Gastrocnemius medialis (tissue), 4 donors: ENCODE measurements at regions not wholly inside any gene's neighbourhood (a gene's known extent, or its start where the extent isn't known, plus 50 kb on each side); places are given as distances from the start of the nearest gene placed in this dataset.

ENCODE experiments used
- ATAC-seq, 2 donors: fragments of 150-250 bp; one replicate each; pipeline ENCODE4 v1.9.1; 2016
- DNase-seq, 2 donors: peaks; one replicate each; pipeline ENCODE4 v3.0.0-alpha.2; 2019
- H3K27ac ChIP-seq, 4 donors: fragments of 200-600 bp; sonication (generic); 1 replicate in 1 of 4; 2 replicates in 3 of 4; pipeline ENCODE4 v1.5.1; 2016 to 2018; ENCODE audit warnings: mild to moderate bottlenecking in 2 of 4, moderate library complexity in 1 of 4
- H3K27me3 ChIP-seq, 3 donors: fragments of 200-600 bp; sonication (generic) in 2 of 3; 1 replicate in 1 of 3; 2 replicates in 2 of 3; pipeline versions ENCODE4 v1.5.1 to v1.6.0; 2016 to 2019; ENCODE audit warnings: mild to moderate bottlenecking in 1 of 3, moderate library complexity in 1 of 3
- H3K36me3 ChIP-seq, 2 donors: fragments of 200-600 bp; sonication (generic) in 1 of 2; one replicate each; pipeline ENCODE4 v1.5.1; 2017 to 2018
- H3K4me1 ChIP-seq, 2 donors: fragments of 200-600 bp; sonication (generic) in 1 of 2; one replicate each; pipeline ENCODE4 v1.5.1; 2016 to 2017; ENCODE audit warnings: mild to moderate bottlenecking in 2 of 2
- H3K4me3 ChIP-seq, 4 donors: fragments of 200-600 bp; sonication (generic) in 3 of 4; 1 replicate in 1 of 4; 2 replicates in 3 of 4; pipeline ENCODE4 v1.5.1; 2016 to 2019; ENCODE audit warnings: mild to moderate bottlenecking in 2 of 4
- H3K9me3 ChIP-seq, 3 donors: fragments of 200-600 bp; sonication (generic) in 2 of 3; 1 replicate in 1 of 3; 2 replicates in 2 of 3; pipeline ENCODE4 v1.5.1; 2016 to 2019
- CTCF ChIP-seq, 5 experiments: fragments of 450-650 bp in 3 of 5; fragments of 200-600 bp in 2 of 5; sonication (generic) in 2 of 5; IDR thresholded peaks in 4 of 5; conservative IDR thresholded peaks in 1 of 5; 1 replicate in 4 of 5; 2 replicates in 1 of 5; pipeline ENCODE4 v1.5.1; 2016 to 2019; ENCODE audit warnings: antibody characterized with exemption in 5 of 5, mild to moderate bottlenecking in 3 of 5, moderate library complexity in 3 of 5
- POLR2A ChIP-seq, 2 donors: fragments of 450-650 bp; IDR thresholded peaks; one replicate each; pipeline ENCODE4 v1.6.1; 2017; ENCODE audit warnings: antibody characterized with exemption in 2 of 2, mild to moderate bottlenecking in 2 of 2, moderate library complexity in 2 of 2
- in situ Hi-C, 4 donors: fragments of 200-750 bp; cut with MboI; loops; one replicate each; pipeline versions ENCODE4 v1.15.0 to v1.8.0; 2017; ENCODE audit warnings: low sequenced_read_pairs in 4 of 4
- intact Hi-C: fragments of 100-400 bp; cut with DNase I; formaldehyde crosslinking; loops from one replicate; pipeline ENCODE4 v1.15.1; 2023; ENCODE audit warnings: low total_unique reads

- intact Hi-C loops = no loop called here
- no peak overlapping the region for H3K4me3 ChIP-seq
- DNase-seq (no peak), ATAC-seq (no peak)
- H3K4me1 ChIP-seq = no peaks in the 10 kb centered on the region
- TF ChIP-seq CTCF (IDR thresholded peaks at IDR 0.05 in 4 of 5, conservative IDR thresholded peaks at IDR 0.05 in 1 of 5) (no peak), POLR2A (IDR thresholded peaks at IDR 0.05) (no peak)
- H3K27ac ChIP-seq = no peak overlapping the region
- H3K27me3 ChIP-seq = no peaks in the 10 kb centered on the region
- H3K36me3 ChIP-seq = no peaks in the 10 kb centered on the region
- H3K9me3 ChIP-seq = no peaks in the 10 kb centered on the region
- in situ Hi-C loops = loop anchor here in 3 of 4 donors (10.0 to 25.0 kb wide), 2 partner anchors 309 to 427 kb away; no protein-coding TSS in a partner anchor
These were observed 92.8 kb upstream of the PPP2R2B start for GRCh38 chr5:146971401-146971800.

GRCh38 chr5:146986469-146986868 lies 107.9 kb upstream of the PPP2R2B start:
- no peak for TF ChIP-seq POLR2A (IDR thresholded peaks at IDR 0.05)
- TF ChIP-seq CTCF (IDR thresholded peaks at IDR 0.05 in 4 of 5, conservative IDR thresholded peaks at IDR 0.05 in 1 of 5) = no peak
- H3K9me3 ChIP-seq = peaks cover 0 to 4% (median 0%) of the 10 kb centered on the region in 3 donors
- ATAC-seq = no peak

GRCh38 chr5:146993876-146994530 lies 115.4 kb upstream of the PPP2R2B start:
- intact Hi-C loops (no loop called here), in situ Hi-C loops (no loop called here)
- Histone ChIP-seq H3K4me1 (no peaks in the 10 kb centered on the region), H3K27me3 (no peaks in the 10 kb centered on the region), H3K27ac (no peak overlapping the region), H3K9me3 (no peaks in the 10 kb centered on the region), H3K36me3 (no peaks in the 10 kb centered on the region), H3K4me3 (no peak overlapping the region)
- TF ChIP-seq CTCF (IDR thresholded peaks at IDR 0.05 in 4 of 5, conservative IDR thresholded peaks at IDR 0.05 in 1 of 5) (no peak), POLR2A (IDR thresholded peaks at IDR 0.05) (no peak)
- ATAC-seq (no peak), DNase-seq (no peak)

More at GRCh38 chr5:146986469-146986868, 107.9 kb upstream of the PPP2R2B start:
- no peak overlapping the region for H3K4me3 ChIP-seq
- H3K4me1 ChIP-seq = no peaks in the 10 kb centered on the region
- H3K36me3 ChIP-seq = no peaks in the 10 kb centered on the region
- H3K27ac ChIP-seq = no peak overlapping the region
- no peaks in the 10 kb centered on the region for H3K27me3 ChIP-seq
- DNase-seq = no peak
- in situ Hi-C loops = no loop called here
- intact Hi-C loops = no loop called here

GRCh38 chr5:146995878-146996277 lies 117.3 kb upstream of the PPP2R2B start:
- no peak for ATAC-seq
- H3K9me3 ChIP-seq = no peaks in the 10 kb centered on the region
- H3K4me1 ChIP-seq = no peaks in the 10 kb centered on the region
- no peak overlapping the region for H3K27ac ChIP-seq
- in situ Hi-C loops (no loop called here), intact Hi-C loops (no loop called here)
- H3K36me3 ChIP-seq = no peaks in the 10 kb centered on the region
- H3K27me3 ChIP-seq = no peaks in the 10 kb centered on the region
- DNase-seq = no peak
- no peak for TF ChIP-seq CTCF (IDR thresholded peaks at IDR 0.05 in 4 of 5, conservative IDR thresholded peaks at IDR 0.05 in 1 of 5)
- no peak for TF ChIP-seq POLR2A (IDR thresholded peaks at IDR 0.05)
- no peak overlapping the region for H3K4me3 ChIP-seq

- TF ChIP-seq CTCF (IDR thresholded peaks at IDR 0.05 in 4 of 5, conservative IDR thresholded peaks at IDR 0.05 in 1 of 5) (no peak), POLR2A (IDR thresholded peaks at IDR 0.05) (no peak)
- no peak for ATAC-seq
- in situ Hi-C loops (no loop called here), intact Hi-C loops (no loop called here)
- no peak for DNase-seq
- Histone ChIP-seq H3K27ac (no peak overlapping the region), H3K4me1 (no peaks in the 10 kb centered on the region), H3K36me3 (no peaks in the 10 kb centered on the region), H3K27me3 (no peaks in the 10 kb centered on the region), H3K4me3 (no peak overlapping the region), H3K9me3 (no peaks in the 10 kb centered on the region)
These were observed 136.8 kb upstream of the PPP2R2B start for GRCh38 chr5:147015405-147015804.
